ENCODE measurements at regions not wholly inside any gene's neighbourhood (a gene's known extent, or its start where the extent isn't known, plus 50 kb on each side); places are given as distances from the start of the nearest gene placed in this dataset.

DNA sequence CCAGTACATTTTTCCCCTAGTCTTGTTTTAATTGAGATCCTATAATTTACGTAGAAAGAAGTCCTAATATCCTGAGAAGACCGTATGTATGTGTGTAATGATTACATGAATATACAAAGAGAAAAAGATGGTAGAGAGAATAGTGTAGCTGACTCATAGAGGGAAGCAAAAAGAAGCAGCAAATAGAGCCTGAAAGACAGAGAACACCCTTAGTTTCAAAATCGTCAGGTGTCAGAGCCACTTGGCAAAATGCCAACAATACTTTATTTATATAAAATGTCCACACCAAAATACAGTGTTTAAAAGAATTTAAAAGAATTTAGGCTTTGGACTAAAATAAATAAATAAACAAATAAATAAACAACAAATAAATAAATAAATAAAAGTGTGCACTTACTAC is 1414.1 kb upstream of the EYS start:
- no peak for TF ChIP-seq CTCF (IDR thresholded peaks at IDR 0.05; ENCODE audit: poor library complexity)
- no peak for TF ChIP-seq EZH2 (IDR thresholded peaks at IDR 0.05; ENCODE audit: borderline replicate concordance)

Data from hepatocyte (in vitro differentiated cells).